T-cell (primary cell): ENCODE measurements at regions not wholly inside any gene's neighbourhood (a gene's known extent, or its start where the extent isn't known, plus 50 kb on each side); places are given as distances from the start of the nearest gene placed in this dataset.
"Not testable (repeated sequence)": the region's sequence is repeated elsewhere in the genome, so short reads cannot be mapped to it uniquely, and the experiment has no call there.

Experiments used
- ATAC-seq, 4 experiments: fragments of 200-7000 bp in 3 of 4; fragments of 150-1000 bp in 1 of 4; cut with Tn5 transposase; replicated peaks in 1 of 4; 1 replicate in 3 of 4; 2 replicates in 1 of 4; pipeline ENCODE4 v1.10.0; 2021; ENCODE audit warnings: moderate library complexity in 3 of 4, mild to moderate bottlenecking in 2 of 4, moderate number of reproducible peaks in 1 of 4
- CTCF ChIA-PET, 2 donors: fragments of 300-600 bp; sonication (Branson Sonifier 250); formaldehyde crosslinking; loops; one replicate each; lab custom pipeline; 2022; ENCODE audit warnings: antibody characterized with exemption in 2 of 2; lab: Charles Lee
- POLR2A ChIA-PET, 2 donors: fragments of 300-600 bp; sonication (Branson Sonifier 250); formaldehyde crosslinking; loops; one replicate each; lab custom pipeline; 2022; ENCODE audit warnings: antibody characterized with exemption in 2 of 2; lab: Charles Lee
- DNase-seq, 35 experiments: peaks; one replicate each; pipeline versions ENCODE4 v3.0.0 to v3.0.0-alpha.2; 2013 to 2023
- H3K27ac ChIP-seq: one replicate; pipeline ENCODE4 v1.5.1; 2013; ENCODE audit warnings: low read length
- H3K27me3 ChIP-seq, 2 experiments: replicated peaks in 1 of 2; 1 replicate in 1 of 2; 2 replicates in 1 of 2; pipeline versions ENCODE4 v1.6.1 to v1.7.0; 2013; ENCODE audit warnings: low read length in 1 of 2, mixed read lengths in 1 of 2; ENCODE audit not compliant: control insufficient read depth in 2 of 2, insufficient read depth in 2 of 2; ENCODE audit errors: extremely low read depth in 1 of 2
- H3K36me3 ChIP-seq, 2 donors: 1 replicate in 1 of 2; 2 replicates in 1 of 2; pipeline versions ENCODE4 v1.6.1 to v1.7.0; 2013; ENCODE audit warnings: low read length in 1 of 2; ENCODE audit not compliant: control insufficient read depth in 2 of 2, insufficient read depth in 1 of 2; ENCODE audit errors: extremely low read depth in 1 of 2
- H3K4me1 ChIP-seq, 2 experiments: 1 replicate in 1 of 2; 2 replicates in 1 of 2; pipeline versions ENCODE4 v1.6.1 to v1.7.0; 2013; ENCODE audit warnings: low read length in 2 of 2, mixed read lengths in 1 of 2; ENCODE audit not compliant: insufficient read depth in 2 of 2, control insufficient read depth in 1 of 2; ENCODE audit errors: extremely low read depth in 1 of 2
- H3K4me3 ChIP-seq, 2 donors: 1 replicate in 1 of 2; 2 replicates in 1 of 2; pipeline versions ENCODE4 v1.5.1 to v1.7.0; 2013; ENCODE audit warnings: mild to moderate bottlenecking in 2 of 2, low read length in 1 of 2, moderate library complexity in 1 of 2; ENCODE audit not compliant: control insufficient read depth in 1 of 2; ENCODE audit errors: extremely low read depth in 1 of 2
- H3K9me3 ChIP-seq: 2 replicates; pipeline ENCODE4 v1.7.0; 2013
- H3K27ac Mint-ChIP-seq, 2 donors: one replicate each; pipeline ENCODE4 v1.8.0; 2020 to 2021; ENCODE audit warnings: mild to moderate bottlenecking in 2 of 2, mixed read lengths in 2 of 2
- H3K27me3 Mint-ChIP-seq, 2 donors: one replicate each; pipeline ENCODE4 v1.8.0; 2021 to 2022; ENCODE audit warnings: mixed read lengths in 2 of 2
- H3K36me3 Mint-ChIP-seq: one replicate; pipeline ENCODE4 v1.8.0; 2021; ENCODE audit warnings: mixed read lengths
- H3K4me1 Mint-ChIP-seq, 3 donors: one replicate each; pipeline ENCODE4 v1.8.0; 2020 to 2022; ENCODE audit warnings: mixed read lengths in 3 of 3, mild to moderate bottlenecking in 1 of 3
- H3K4me3 Mint-ChIP-seq, 3 donors: one replicate each; pipeline ENCODE4 v1.8.0; 2020 to 2022; ENCODE audit warnings: mild to moderate bottlenecking in 3 of 3, mixed read lengths in 3 of 3, moderate library complexity in 3 of 3
- H3K9me3 Mint-ChIP-seq, 3 donors: one replicate each; pipeline ENCODE4 v1.8.0; 2020 to 2022; ENCODE audit warnings: mixed read lengths in 3 of 3
- WGBS: methylation state at CpG from one replicate; pipeline ENCODE4 v1.1.5; 2013; ENCODE audit warnings: missing lambda C conversion rate; ENCODE audit not compliant: insufficient coverage; 5-methylcytosine and 5-hydroxymethylcytosine counted together

- H3K27ac ChIP-seq, H3K27ac Mint-ChIP-seq, H3K4me3 ChIP-seq, H3K9me3 ChIP-seq, H3K4me1 Mint-ChIP-seq, H3K27me3 ChIP-seq, H3K27me3 Mint-ChIP-seq, DNase-seq, H3K4me1 ChIP-seq, ATAC-seq, H3K4me3 Mint-ChIP-seq, H3K36me3 Mint-ChIP-seq, CTCF ChIA-PET, H3K9me3 Mint-ChIP-seq, POLR2A ChIA-PET, H3K36me3 ChIP-seq: not testable (repeated sequence)
- WGBS, result 100% methylated on average over 1 of the region's 1 CpG
Measured at GRCh38 chr6:159538031-159538430, 155.0 kb downstream of the SOD2 start.

GRCh38 chr6:159535656-159536350 is 157.2 kb downstream of the SOD2 start:
- H3K4me1 ChIP-seq, result no peaks in the 10 kb centered on the region
- no peaks in the 10 kb centered on the region for H3K36me3 ChIP-seq
- H3K27ac ChIP-seq, result no peak overlapping the region
- CTCF ChIA-PET, result no interaction called here
- Mint-ChIP-seq H3K27ac (no peak overlapping the region), H3K36me3 (no peaks in the 10 kb centered on the region), H3K9me3 (no peaks in the 10 kb centered on the region), H3K27me3 (no peaks in the 10 kb centered on the region), H3K4me1 (no peaks in the 10 kb centered on the region), H3K4me3 (no peak overlapping the region)
- DNase-seq, result no peak
- H3K4me3 ChIP-seq, result no peak overlapping the region
- H3K27me3 ChIP-seq, result peaks cover 0 to 20% of the 10 kb centered on the region in 2 experiments
- WGBS, result 90% methylated on average over 6 of the region's 9 CpGs
- ATAC-seq, result no peak
- H3K9me3 ChIP-seq, result no peaks in the 10 kb centered on the region
- POLR2A ChIA-PET, result no interaction called here

GRCh38 chr6:159533568-159533967 is 159.5 kb downstream of the SOD2 start:
- no peak overlapping the region for H3K4me3 Mint-ChIP-seq
- no peaks in the 10 kb centered on the region for H3K9me3 Mint-ChIP-seq

GRCh38 chr6:159533016-159533415 is 160.0 kb downstream of the SOD2 start:
- Histone ChIP-seq H3K36me3 (no peaks in the 10 kb centered on the region), H3K27me3 (peaks cover 0 to 18% of the 10 kb centered on the region in 2 experiments), H3K9me3 (no peaks in the 10 kb centered on the region), H3K4me1 (no peaks in the 10 kb centered on the region), H3K4me3 (no peak overlapping the region), H3K27ac (no peak overlapping the region)
- CTCF ChIA-PET, result interaction anchor here in 1 of 2 donors (0.6 kb wide), 1 partner anchor 12 kb away, joined by 6 read pairs; no protein-coding TSS in a partner anchor
- WGBS, result no CpG with 5 or more reads among the region's 1 CpG
- Mint-ChIP-seq H3K4me3 (no peak overlapping the region), H3K36me3 (no peaks in the 10 kb centered on the region), H3K27ac (no peak overlapping the region), H3K4me1 (no peaks in the 10 kb centered on the region), H3K9me3 (no peaks in the 10 kb centered on the region), H3K27me3 (peaks cover 6 to 10% of the 10 kb centered on the region in 2 donors)
- no peak for ATAC-seq
- no peak for DNase-seq
- POLR2A ChIA-PET, result no interaction called here

More at GRCh38 chr6:159533568-159533967, 159.5 kb downstream of the SOD2 start:
- peaks cover 5 to 10% of the 10 kb centered on the region in 2 donors for H3K27me3 Mint-ChIP-seq
- Histone ChIP-seq H3K4me1 (no peaks in the 10 kb centered on the region), H3K36me3 (no peaks in the 10 kb centered on the region), H3K27me3 (peaks cover 0 to 18% of the 10 kb centered on the region in 2 experiments), H3K27ac (no peak overlapping the region), H3K9me3 (no peaks in the 10 kb centered on the region), H3K4me3 (no peak overlapping the region)
- DNase-seq, result no peak
- H3K36me3 Mint-ChIP-seq, result no peaks in the 10 kb centered on the region
- no peaks in the 10 kb centered on the region for H3K4me1 Mint-ChIP-seq
- POLR2A ChIA-PET, result interaction anchor here in 1 of 2 donors (0.6 kb wide), 1 partner anchor 39 kb away, joined by 4 read pairs; no protein-coding TSS in a partner anchor
- 58% methylated on average over 1 of the region's 6 CpGs for WGBS
- no peak for ATAC-seq
- H3K27ac Mint-ChIP-seq, result no peak overlapping the region
- CTCF ChIA-PET, result no interaction called here

- Mint-ChIP-seq H3K27me3 (peaks cover 14 to 19% of the 10 kb centered on the region in 2 donors), H3K27ac (no peak overlapping the region), H3K4me1 (no peaks in the 10 kb centered on the region), H3K9me3 (no peaks in the 10 kb centered on the region), H3K36me3 (no peaks in the 10 kb centered on the region), H3K4me3 (no peak overlapping the region)
- Histone ChIP-seq H3K36me3 (no peaks in the 10 kb centered on the region), H3K4me3 (no peak overlapping the region), H3K9me3 (no peaks in the 10 kb centered on the region), H3K27ac (no peak overlapping the region), H3K27me3 (peaks cover 0 to 21% of the 10 kb centered on the region in 2 experiments), H3K4me1 (no peaks in the 10 kb centered on the region)
- no peak for DNase-seq
- WGBS, result 100% methylated on average over 2 of the region's 6 CpGs
- POLR2A ChIA-PET, result no interaction called here
- CTCF ChIA-PET, result no interaction called here
- no peak for ATAC-seq
Measured at GRCh38 chr6:159532155-159532554, 160.9 kb downstream of the SOD2 start.

- DNase-seq (no peak), ATAC-seq (no peak)
- ChIA-PET POLR2A (no interaction called here), CTCF (no interaction called here)
- Histone ChIP-seq H3K4me3 (no peak overlapping the region), H3K4me1 (no peaks in the 10 kb centered on the region), H3K36me3 (no peaks in the 10 kb centered on the region), H3K9me3 (no peaks in the 10 kb centered on the region), H3K27ac (no peak overlapping the region), H3K27me3 (peaks cover 0 to 26% of the 10 kb centered on the region in 2 experiments)
- Mint-ChIP-seq H3K4me3 (no peak overlapping the region), H3K36me3 (no peaks in the 10 kb centered on the region), H3K27me3 (peaks cover 28 to 33% of the 10 kb centered on the region in 2 donors), H3K9me3 (no peaks in the 10 kb centered on the region), H3K27ac (no peak overlapping the region), H3K4me1 (no peaks in the 10 kb centered on the region)
- WGBS, result 86% methylated on average over 6 of the region's 7 CpGs
Measured at GRCh38 chr6:159529934-159530333, 163.1 kb downstream of the SOD2 start.
